Stimulated activated CD4-positive, alpha-beta T cell treated with anti-CD3 and anti-CD28 coated beads, Interleukin-2, amount 100 ng/mL, for 48 hours (primary cell): ENCODE measurements at regions not wholly inside any gene's neighbourhood (a gene's known extent, or its start where the extent isn't known, plus 50 kb on each side); places are given as distances from the start of the nearest gene placed in this dataset.
"Not testable (repeated sequence)": the region's sequence is repeated elsewhere in the genome, so short reads cannot be mapped to it uniquely, and the experiment has no call there.

Source experiments
- DNase-seq, 2 donors: peaks; one replicate each; pipeline ENCODE4 v3.0.0-alpha.2; 2020

- no peak for DNase-seq
Measured at GRCh38 chr1:229888157-229888556, 178.9 kb upstream of the GALNT2 start.

GRCh38 chr1:229888561-229889001 is 178.5 kb upstream of the GALNT2 start:
- DNase-seq: no peak

GRCh38 chr1:229889031-229889517 is 178.0 kb upstream of the GALNT2 start:
- no peak for DNase-seq

- DNase-seq: no peak
Measured at GRCh38 chr1:229891227-229891626, 175.8 kb upstream of the GALNT2 start.

GRCh38 chr1:229892515-229893117 is 174.4 kb upstream of the GALNT2 start:
- DNase-seq: no peak

- DNase-seq: no peak
Measured at GRCh38 chr1:229893762-229894444, 173.1 kb upstream of the GALNT2 start.

- no peak for DNase-seq
Measured at GRCh38 chr1:229894532-229894931, 172.5 kb upstream of the GALNT2 start.

GRCh38 chr1:229895605-229896004 is 171.4 kb upstream of the GALNT2 start:
- no peak for DNase-seq

- DNase-seq: no peak
Measured at GRCh38 chr1:229896306-229896705, 170.7 kb upstream of the GALNT2 start.

GRCh38 chr1:229896861-229897260 is 170.2 kb upstream of the GALNT2 start:
- no peak for DNase-seq

- DNase-seq: no peak
Measured at GRCh38 chr1:229897501-229897900, 169.5 kb upstream of the GALNT2 start.

- no peak for DNase-seq
Measured at GRCh38 chr1:229900220-229900619, 166.8 kb upstream of the GALNT2 start.

- DNase-seq: no peak
Measured at GRCh38 chr1:229905031-229905545, 161.9 kb upstream of the GALNT2 start.

GRCh38 chr1:229905652-229906051 is 161.4 kb upstream of the GALNT2 start:
- no peak for DNase-seq

- no peak for DNase-seq
Measured at GRCh38 chr1:229907884-229908638, 159.0 kb upstream of the GALNT2 start.

GRCh38 chr1:229908689-229909088 is 158.3 kb upstream of the GALNT2 start:
- DNase-seq: no peak

GRCh38 chr1:229913489-229913888 is 153.5 kb upstream of the GALNT2 start:
- DNase-seq: no peak

GRCh38 chr1:229919488-229919887 is 147.6 kb upstream of the GALNT2 start:
- not testable (repeated sequence) for DNase-seq

- no peak for DNase-seq
Measured at GRCh38 chr1:229920683-229921082, 146.4 kb upstream of the GALNT2 start.

- no peak for DNase-seq
Measured at GRCh38 chr1:229922249-229922648, 144.8 kb upstream of the GALNT2 start.

- DNase-seq: no peak
Measured at GRCh38 chr1:229924639-229925038, 142.4 kb upstream of the GALNT2 start.

- DNase-seq: no peak
Measured at GRCh38 chr1:229928767-229929166, 138.3 kb upstream of the GALNT2 start.

- not testable (repeated sequence) for DNase-seq
Measured at GRCh38 chr1:229931751-229932150, 135.3 kb upstream of the GALNT2 start.

- DNase-seq: not testable (repeated sequence)
Measured at GRCh38 chr1:229935157-229935556, 131.9 kb upstream of the GALNT2 start.
